MCF 10A (cell line): ENCODE measurements at regions not wholly inside any gene's neighbourhood (a gene's known extent, or its start where the extent isn't known, plus 50 kb on each side); places are given as distances from the start of the nearest gene placed in this dataset.

Source experiments
- BruUV-seq: library from RNA; stranded (reverse); fragments of 400-500 nt; replicated peaks from 2 replicates; lab custom pipeline; 2021; lab: Mats Ljungman, UMichigan
- CTCF ChIA-PET: fragments of 300-600 bp; sonication (Branson Sonifier 250); formaldehyde crosslinking; extraction: SDS; loops from one replicate; lab custom pipeline; 2021; ENCODE audit warnings: antibody characterized with exemption, inconsistent platforms; lab: Yijun Ruan, JAX
- POLR2A ChIA-PET: fragments of 300-600, 350-650 bp; sonication (Branson Sonifier 250); formaldehyde crosslinking; extraction: SDS; loops from one replicate; lab custom pipeline; 2020; ENCODE audit warnings: antibody characterized with exemption, inconsistent platforms; lab: Yijun Ruan, JAX
- DNase-seq: peaks from one replicate; pipeline ENCODE4 v3.0.0-alpha.2; 2018; ENCODE audit not compliant: unreplicated experiment
- H3K27ac Mint-ChIP-seq: one replicate; pipeline ENCODE4 v1.8.0; 2022; ENCODE audit warnings: mild to moderate bottlenecking, low read depth, mixed read lengths; ENCODE audit not compliant: unreplicated experiment
- H3K27me3 Mint-ChIP-seq: one replicate; pipeline ENCODE4 v1.8.0; 2022; ENCODE audit warnings: mixed read lengths; ENCODE audit not compliant: insufficient read depth, unreplicated experiment
- H3K36me3 Mint-ChIP-seq: one replicate; pipeline ENCODE4 v1.8.0; 2022; ENCODE audit warnings: mild to moderate bottlenecking, moderate library complexity, mixed read lengths; ENCODE audit not compliant: insufficient read depth, unreplicated experiment
- H3K4me1 Mint-ChIP-seq: one replicate; pipeline ENCODE4 v1.8.0; 2022; ENCODE audit warnings: mixed read lengths; ENCODE audit not compliant: insufficient read depth, unreplicated experiment
- H3K4me3 Mint-ChIP-seq: one replicate; pipeline ENCODE4 v1.8.0; 2022; ENCODE audit warnings: mild to moderate bottlenecking, moderate library complexity, mixed read lengths; ENCODE audit not compliant: unreplicated experiment
- H3K9me3 Mint-ChIP-seq: one replicate; pipeline ENCODE4 v1.8.0; 2022; ENCODE audit warnings: mixed read lengths; ENCODE audit not compliant: unreplicated experiment
- intact Hi-C: fragments of 100-400 bp; cut with micrococcal nuclease; formaldehyde crosslinking; loops from 2 replicates; pipeline ENCODE4 v1.14.1; 2022
- TF ChIP-seq, protein P1 (sequence below): fragments of 200-600 bp; IDR thresholded peaks from one replicate; pipeline ENCODE4 v1.8.0; 2022; ENCODE audit warnings: antibody characterized with exemption, mild to moderate bottlenecking; ENCODE audit not compliant: unreplicated experiment

DNA sequence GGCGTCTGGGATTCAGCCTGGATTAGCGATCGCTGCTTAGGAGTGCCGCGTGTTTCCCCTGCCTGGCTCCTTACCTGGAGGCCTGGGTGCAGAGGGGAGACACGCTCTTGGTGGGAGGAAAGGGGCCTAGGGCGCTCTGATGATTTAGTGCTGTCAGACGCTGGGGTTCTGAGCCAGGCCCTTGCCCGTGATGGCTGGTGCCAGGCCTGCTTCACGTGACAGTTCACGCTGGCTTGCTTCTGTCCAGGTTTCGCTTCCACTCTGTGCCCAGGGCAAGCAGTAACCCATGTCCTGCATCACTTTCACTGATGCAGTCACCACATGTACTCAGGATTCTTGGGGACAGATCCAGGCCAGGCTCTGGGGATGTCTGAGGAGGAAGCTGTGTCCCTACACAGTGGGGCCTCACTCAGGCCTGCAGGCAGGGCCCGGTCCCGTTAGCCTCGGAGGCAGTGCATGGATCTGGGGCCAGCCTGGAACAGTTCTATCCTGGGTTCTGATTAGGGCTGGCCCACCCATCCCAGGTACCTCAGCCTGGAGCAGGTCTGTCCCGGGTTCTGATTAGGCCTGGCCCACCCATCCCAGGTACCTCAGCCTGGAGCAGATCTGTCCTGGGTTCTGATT, 1220.9 kb downstream of the BRD1 start:
- peaks cover 34% of the 10 kb centered on the region for H3K9me3 Mint-ChIP-seq
- no TSS peak for BruUV-seq
- no peak overlapping the region for H3K27ac Mint-ChIP-seq
- ChIA-PET CTCF (no interaction called here), POLR2A (no interaction called here)
- TF ChIP-seq, protein P1, sequence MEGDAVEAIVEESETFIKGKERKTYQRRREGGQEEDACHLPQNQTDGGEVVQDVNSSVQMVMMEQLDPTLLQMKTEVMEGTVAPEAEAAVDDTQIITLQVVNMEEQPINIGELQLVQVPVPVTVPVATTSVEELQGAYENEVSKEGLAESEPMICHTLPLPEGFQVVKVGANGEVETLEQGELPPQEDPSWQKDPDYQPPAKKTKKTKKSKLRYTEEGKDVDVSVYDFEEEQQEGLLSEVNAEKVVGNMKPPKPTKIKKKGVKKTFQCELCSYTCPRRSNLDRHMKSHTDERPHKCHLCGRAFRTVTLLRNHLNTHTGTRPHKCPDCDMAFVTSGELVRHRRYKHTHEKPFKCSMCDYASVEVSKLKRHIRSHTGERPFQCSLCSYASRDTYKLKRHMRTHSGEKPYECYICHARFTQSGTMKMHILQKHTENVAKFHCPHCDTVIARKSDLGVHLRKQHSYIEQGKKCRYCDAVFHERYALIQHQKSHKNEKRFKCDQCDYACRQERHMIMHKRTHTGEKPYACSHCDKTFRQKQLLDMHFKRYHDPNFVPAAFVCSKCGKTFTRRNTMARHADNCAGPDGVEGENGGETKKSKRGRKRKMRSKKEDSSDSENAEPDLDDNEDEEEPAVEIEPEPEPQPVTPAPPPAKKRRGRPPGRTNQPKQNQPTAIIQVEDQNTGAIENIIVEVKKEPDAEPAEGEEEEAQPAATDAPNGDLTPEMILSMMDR, result no peak
- no peaks in the 10 kb centered on the region for H3K27me3 Mint-ChIP-seq
- H3K4me3 Mint-ChIP-seq, result no peak overlapping the region
- H3K4me1 Mint-ChIP-seq, result no peaks in the 10 kb centered on the region
- intact Hi-C loops, result no loop called here
- DNase-seq, result no peak
- H3K36me3 Mint-ChIP-seq, result peaks cover 6% of the 10 kb centered on the region

DNA sequence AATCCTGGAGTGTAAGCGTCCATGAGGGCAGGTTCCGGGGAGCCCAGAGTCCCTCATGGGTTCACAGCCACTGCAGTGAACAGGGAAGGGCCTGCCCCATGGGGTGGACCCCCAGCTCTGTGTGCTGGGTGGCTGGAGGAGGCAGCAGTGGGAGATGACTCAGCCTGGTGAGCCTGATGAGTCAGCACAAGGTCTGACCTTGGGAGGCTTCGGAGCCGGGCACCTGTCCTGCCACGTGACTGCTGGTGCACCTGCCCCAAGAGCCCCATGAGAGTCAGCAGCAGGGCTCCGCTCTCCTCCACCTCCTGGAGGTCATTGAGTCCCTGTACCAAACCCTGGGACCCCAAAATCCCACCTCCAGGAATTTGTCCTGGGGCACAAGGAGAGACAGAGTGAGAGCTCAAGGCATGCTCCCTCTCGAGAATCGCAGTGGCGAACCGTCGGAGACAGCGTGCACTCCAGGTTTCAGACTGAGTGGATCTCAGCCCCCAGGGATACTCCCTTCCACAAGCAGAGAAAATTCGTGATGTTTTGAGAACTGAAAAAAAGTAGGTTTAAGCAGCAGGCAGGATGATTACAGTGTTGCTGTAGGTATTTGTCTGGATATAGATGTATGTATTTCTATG, 1221.7 kb downstream of the BRD1 start:
- no TSS peak for BruUV-seq
- no peak overlapping the region for H3K27ac Mint-ChIP-seq
- no peak for DNase-seq
- intact Hi-C loops, result no loop called here
- H3K36me3 Mint-ChIP-seq, result peaks cover 6% of the 10 kb centered on the region
- TF ChIP-seq, protein P1, result no peak
- CTCF ChIA-PET, result no interaction called here
- no peaks in the 10 kb centered on the region for H3K27me3 Mint-ChIP-seq
- no peaks in the 10 kb centered on the region for H3K4me1 Mint-ChIP-seq
- peaks cover 27% of the 10 kb centered on the region for H3K9me3 Mint-ChIP-seq
- POLR2A ChIA-PET, result no interaction called here
- H3K4me3 Mint-ChIP-seq, result no peak overlapping the region

DNA sequence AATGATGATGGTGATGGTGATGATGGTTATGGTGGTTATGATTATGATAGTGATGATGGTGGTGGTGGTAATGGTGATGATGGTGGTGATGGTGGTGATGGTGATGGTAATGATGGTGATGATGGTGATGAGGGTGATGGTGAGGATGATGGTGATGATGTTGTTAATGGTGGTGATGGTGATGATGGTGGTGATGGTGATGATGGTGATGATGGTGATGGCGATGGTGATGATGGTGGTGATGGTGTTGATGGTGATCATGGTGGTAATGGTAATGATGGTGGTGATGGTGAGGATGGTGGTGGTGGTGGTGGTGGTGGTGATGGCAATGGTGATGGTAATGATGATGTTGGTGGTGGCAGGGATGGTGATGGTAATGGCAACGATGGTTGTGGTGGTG, 1222.5 kb downstream of the BRD1 start:
- BruUV-seq, result no TSS peak
- no peak overlapping the region for H3K27ac Mint-ChIP-seq
- DNase-seq, result no peak
- H3K4me1 Mint-ChIP-seq, result no peaks in the 10 kb centered on the region
- peaks cover 6% of the 10 kb centered on the region for H3K36me3 Mint-ChIP-seq
- H3K9me3 Mint-ChIP-seq, result peaks cover 25% of the 10 kb centered on the region
- ChIA-PET POLR2A (no interaction called here), CTCF (no interaction called here)
- no peak overlapping the region for H3K4me3 Mint-ChIP-seq
- no peaks in the 10 kb centered on the region for H3K27me3 Mint-ChIP-seq
- TF ChIP-seq, protein P1, result no peak
- intact Hi-C loops, result no loop called here

DNA sequence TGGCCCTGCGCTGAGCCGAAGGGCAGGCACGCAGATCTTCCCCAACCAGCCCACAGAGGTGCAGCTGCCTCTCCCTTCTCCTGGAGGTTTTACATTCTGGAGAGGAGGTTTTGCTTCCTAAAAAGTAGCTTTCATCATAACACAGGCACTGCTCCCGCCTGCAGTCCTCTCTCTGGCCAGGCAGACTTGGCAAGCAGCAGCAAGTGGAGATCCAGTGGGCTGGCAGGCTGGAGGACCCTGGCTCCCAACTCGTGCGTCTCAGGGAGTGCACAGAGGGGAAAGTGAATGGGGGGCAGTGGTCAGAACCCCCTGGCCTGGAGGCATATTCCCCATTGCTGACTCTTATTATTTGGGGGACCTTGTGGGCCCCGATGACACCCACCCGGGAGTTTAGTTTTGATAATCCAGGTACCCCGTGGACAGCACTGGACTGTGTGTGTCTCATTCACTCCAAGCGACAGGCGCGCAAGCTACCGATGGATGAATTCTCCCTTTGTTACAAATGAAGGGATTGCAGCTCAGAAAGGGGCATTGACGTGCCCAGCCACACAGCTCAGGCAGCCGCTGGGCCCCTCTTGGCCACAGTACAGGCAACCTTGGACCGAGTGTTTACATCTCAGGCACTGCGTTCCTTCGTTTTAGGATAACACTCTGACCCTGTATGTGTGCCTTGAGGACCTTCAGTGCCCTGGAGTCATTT, 1223.9 kb downstream of the BRD1 start:
- H3K9me3 Mint-ChIP-seq, result peaks cover 25% of the 10 kb centered on the region
- H3K4me3 Mint-ChIP-seq, result no peak overlapping the region
- H3K27me3 Mint-ChIP-seq, result no peaks in the 10 kb centered on the region
- BruUV-seq, result no TSS peak
- H3K36me3 Mint-ChIP-seq, result peaks cover 6% of the 10 kb centered on the region
- no peak overlapping the region for H3K27ac Mint-ChIP-seq
- ChIA-PET CTCF (no interaction called here), POLR2A (no interaction called here)
- intact Hi-C loops, result no loop called here
- TF ChIP-seq, protein P1, result no peak
- H3K4me1 Mint-ChIP-seq, result no peaks in the 10 kb centered on the region
- no peak for DNase-seq
